HG02885 (cell line): ENCODE measurements at regions not wholly inside any gene's neighbourhood (a gene's known extent, or its start where the extent isn't known, plus 50 kb on each side); places are given as distances from the start of the nearest gene placed in this dataset.

Experiments
- ATAC-seq: cut with Tn5 transposase; IDR thresholded peaks from one replicate; pipeline ENCODE4 v1.9.1; 2021; ENCODE audit warnings: mild to moderate bottlenecking; ENCODE audit not compliant: unreplicated experiment, poor library complexity

GRCh38 chr4:125433453-125433852, 118.7 kb downstream of the FAT4 start:
- ATAC-seq: no peak

GRCh38 chr4:125434136-125434535, 119.4 kb downstream of the FAT4 start:
- no peak for ATAC-seq

- ATAC-seq: no peak
These were observed 126.1 kb downstream of the FAT4 start for GRCh38 chr4:125440814-125441213.

- ATAC-seq: no peak
These were observed 129.4 kb downstream of the FAT4 start for GRCh38 chr4:125444166-125444565.

GRCh38 chr4:125445525-125445924, 130.8 kb downstream of the FAT4 start:
- ATAC-seq: no peak

- no peak for ATAC-seq
These were observed 133.0 kb downstream of the FAT4 start for GRCh38 chr4:125447551-125448290.

GRCh38 chr4:125456075-125456474, 141.3 kb downstream of the FAT4 start:
- ATAC-seq: no peak

GRCh38 chr4:125459531-125459930, 144.8 kb downstream of the FAT4 start:
- ATAC-seq: no peak

GRCh38 chr4:125461676-125462363, 147.1 kb downstream of the FAT4 start:
- no peak for ATAC-seq

GRCh38 chr4:125464146-125464545, 149.4 kb downstream of the FAT4 start:
- no peak for ATAC-seq

GRCh38 chr4:125481334-125482045, 166.7 kb downstream of the FAT4 start:
- ATAC-seq: no peak

GRCh38 chr4:125482822-125483221, 168.1 kb downstream of the FAT4 start:
- no peak for ATAC-seq

- no peak for ATAC-seq
These were observed 168.5 kb downstream of the FAT4 start for GRCh38 chr4:125483278-125483677.

GRCh38 chr4:125484912-125485311, 170.2 kb downstream of the FAT4 start:
- ATAC-seq: no peak

GRCh38 chr4:125486351-125486750, 171.6 kb downstream of the FAT4 start:
- ATAC-seq: no peak

- ATAC-seq: no peak
These were observed 175.4 kb downstream of the FAT4 start for GRCh38 chr4:125489952-125490690.

GRCh38 chr4:125492957-125493356, 178.2 kb downstream of the FAT4 start:
- no peak for ATAC-seq

GRCh38 chr4:125497861-125498260, 183.1 kb downstream of the FAT4 start:
- no peak for ATAC-seq

- no peak for ATAC-seq
These were observed 184.2 kb downstream of the FAT4 start for GRCh38 chr4:125498981-125499380.

- no peak for ATAC-seq
These were observed 186.3 kb downstream of the FAT4 start for GRCh38 chr4:125501090-125501489.

GRCh38 chr4:125501568-125501967, 186.8 kb downstream of the FAT4 start:
- no peak for ATAC-seq
